GM12878 (cell line): ENCODE measurements at regions not wholly inside any gene's neighbourhood (a gene's known extent, or its start where the extent isn't known, plus 50 kb on each side); places are given as distances from the start of the nearest gene placed in this dataset.

Source experiments
- BCL3 ChIP-seq: IDR thresholded peaks from 2 replicates; pipeline ENCODE4 v1.6.1; 2011; ENCODE audit warnings: borderline replicate concordance, low read depth, mild to moderate bottlenecking, moderate library complexity, low read length; ENCODE audit not compliant: insufficient read depth, poor library complexity, severe bottlenecking
- BHLHE40 ChIP-seq, 2 experiments: fragments of 450-650 bp in 1 of 2; IDR thresholded peaks; 2 replicates each; pipeline ENCODE4 v1.6.1; 2011 to 2017; ENCODE audit warnings: low read depth in 2 of 2, borderline replicate concordance in 1 of 2, improper control_type of control experiment in 1 of 2, low read length in 1 of 2, mild to moderate bottlenecking in 1 of 2
- CUX1 ChIP-seq: IDR thresholded peaks from 2 replicates; pipeline ENCODE4 v1.6.1; 2012; ENCODE audit warnings: improper control_type of control experiment, low read depth, low read length; ENCODE audit not compliant: insufficient replicate concordance
- DPF2 ChIP-seq: fragments of 450-650 bp; IDR thresholded peaks from 2 replicates; pipeline ENCODE4 v1.6.1; 2017; ENCODE audit warnings: mild to moderate bottlenecking
- EGR1 ChIP-seq, 2 experiments: IDR thresholded peaks; 1 replicate in 1 of 2; 2 replicates in 1 of 2; pipeline ENCODE4 v1.6.1; 2011 to 2012; ENCODE audit warnings: low read depth in 2 of 2, low read length in 2 of 2, borderline replicate concordance in 1 of 2, mild to moderate bottlenecking in 1 of 2, moderate library complexity in 1 of 2
- HDAC2 ChIP-seq: fragments of 200-600 bp; sonication (generic); IDR thresholded peaks from 2 replicates; pipeline ENCODE4 v1.6.1; 2017
- MEF2A ChIP-seq: IDR thresholded peaks from 2 replicates; pipeline ENCODE4 v1.6.1; 2011; ENCODE audit warnings: low read depth, mild to moderate bottlenecking, low read length, moderate library complexity; ENCODE audit not compliant: insufficient read depth
- MXI1 ChIP-seq: fragments of 150-350 bp; IDR thresholded peaks from 2 replicates; pipeline ENCODE4 v1.6.1; 2011; ENCODE audit warnings: low read depth, mild to moderate bottlenecking, inconsistent platforms, low read length, improper control_type of control experiment
- MYB ChIP-seq: fragments of 150-350 bp; IDR thresholded peaks from 2 replicates; pipeline ENCODE4 v1.6.1; 2014; ENCODE audit warnings: mild to moderate bottlenecking, low read depth, low read length, borderline replicate concordance
- NFIC ChIP-seq: IDR thresholded peaks from 2 replicates; pipeline ENCODE4 v1.6.1; 2012; ENCODE audit warnings: low read depth, mild to moderate bottlenecking, inconsistent platforms, low read length, moderate library complexity
- NR2F1 ChIP-seq: fragments of 450-650 bp; conservative IDR thresholded peaks from 2 replicates; pipeline ENCODE4 v1.6.1; 2017; ENCODE audit warnings: mild to moderate bottlenecking
- POLR2A ChIP-seq: IDR thresholded peaks from 2 replicates; pipeline ENCODE4 v1.6.1; 2011; ENCODE audit warnings: low read depth, mild to moderate bottlenecking, low read length
- SIN3A ChIP-seq: IDR thresholded peaks from 2 replicates; pipeline ENCODE4 v1.6.1; 2012; ENCODE audit warnings: low read depth, low read length, improper control_type of control experiment
- SMAD1 ChIP-seq: fragments of 450-650 bp; IDR thresholded peaks from 2 replicates; pipeline ENCODE4 v1.6.1; 2018; ENCODE audit warnings: mild to moderate bottlenecking, low read depth; ENCODE audit not compliant: partially characterized antibody
- ZNF592 ChIP-seq: fragments of 450-650 bp; IDR thresholded peaks from 2 replicates; pipeline ENCODE4 v1.6.1; 2017; ENCODE audit warnings: mild to moderate bottlenecking, moderate library complexity
- TF ChIP-seq, protein P1 (sequence below): IDR thresholded peaks from 2 replicates; pipeline ENCODE4 v1.6.1; 2011; ENCODE audit warnings: mild to moderate bottlenecking, low read depth, low read length, moderate library complexity; ENCODE audit not compliant: insufficient replicate concordance
- TF ChIP-seq, protein P2 (sequence below): IDR thresholded peaks from 2 replicates; pipeline ENCODE4 v1.6.1; 2012; ENCODE audit warnings: low read depth, low read length, improper control_type of control experiment

DNA sequence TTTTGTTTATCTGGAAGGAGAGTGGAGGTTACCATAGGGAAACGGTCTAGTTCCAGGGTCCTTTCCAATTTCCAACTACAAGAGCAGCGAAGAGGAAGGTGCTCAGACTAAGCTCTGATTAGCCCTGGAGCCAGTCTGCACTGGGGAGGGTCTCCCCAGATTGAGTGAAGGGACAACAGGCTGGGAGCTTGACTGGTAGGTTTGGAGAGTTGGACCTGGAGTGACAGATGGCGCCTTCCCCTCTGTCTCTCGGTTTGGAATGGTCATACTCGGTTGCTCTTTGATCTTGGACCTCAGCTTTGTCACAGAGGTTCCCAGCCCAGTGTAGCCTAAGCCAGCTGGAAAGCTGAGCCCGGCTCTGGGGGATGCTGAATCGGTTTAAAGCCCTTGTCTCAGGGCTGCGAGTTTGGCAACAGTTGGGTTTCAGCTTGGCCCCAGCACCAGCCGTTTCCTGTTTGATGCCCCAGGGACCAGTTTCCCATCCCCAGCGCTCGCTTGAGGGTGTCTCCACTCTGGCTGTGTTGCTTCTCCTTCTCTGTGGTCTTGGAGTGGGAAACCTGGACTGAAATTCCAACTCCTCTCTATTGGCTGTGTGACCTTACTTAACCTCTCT is 53.1 kb upstream of the ULK4 start (continued):
- TF ChIP-seq CUX1 (peak; percentile 51), MEF2A (no peak), BHLHE40 (IDR thresholded peaks at IDR 0.05; ENCODE audit: borderline replicate concordance in 1 of 2, low read depth in 2 of 2, low read length in 1 of 2) (peak in 1 of 2 experiments; percentile 14; a peak in 1 of 4 replicates), MYB (no peak), HDAC2 (no peak), ZNF592 (no peak), NR2F1 (peak; percentile 42), BCL3 (no peak), EGR1 (IDR thresholded peaks at IDR 0.05; ENCODE audit: borderline replicate concordance in 1 of 2, low read depth in 2 of 2, low read length in 2 of 2) (no peak), NFIC (no peak), DPF2 (0 out of 2 replicates have a peak, but pooled peaks have one; percentile 46), POLR2A (peak; percentile 43; the same call in 1 of the 2 replicates), MXI1 (no peak), SMAD1 (no peak), SIN3A (0 out of 2 replicates have a peak, but pooled peaks have one; percentile 53)
- TF ChIP-seq, protein P1, sequence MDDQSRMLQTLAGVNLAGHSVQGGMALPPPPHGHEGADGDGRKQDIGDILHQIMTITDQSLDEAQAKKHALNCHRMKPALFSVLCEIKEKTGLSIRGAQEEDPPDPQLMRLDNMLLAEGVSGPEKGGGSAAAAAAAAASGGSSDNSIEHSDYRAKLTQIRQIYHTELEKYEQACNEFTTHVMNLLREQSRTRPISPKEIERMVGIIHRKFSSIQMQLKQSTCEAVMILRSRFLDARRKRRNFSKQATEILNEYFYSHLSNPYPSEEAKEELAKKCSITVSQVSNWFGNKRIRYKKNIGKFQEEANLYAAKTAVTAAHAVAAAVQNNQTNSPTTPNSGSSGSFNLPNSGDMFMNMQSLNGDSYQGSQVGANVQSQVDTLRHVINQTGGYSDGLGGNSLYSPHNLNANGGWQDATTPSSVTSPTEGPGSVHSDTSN = no peak
- TF ChIP-seq, protein P2, sequence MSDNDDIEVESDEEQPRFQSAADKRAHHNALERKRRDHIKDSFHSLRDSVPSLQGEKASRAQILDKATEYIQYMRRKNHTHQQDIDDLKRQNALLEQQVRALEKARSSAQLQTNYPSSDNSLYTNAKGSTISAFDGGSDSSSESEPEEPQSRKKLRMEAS = 0 out of 2 replicates have a peak, but pooled peaks have one; percentile 2
